Keratinocyte (primary cell): ENCODE measurements at regions not wholly inside any gene's neighbourhood (a gene's known extent, or its start where the extent isn't known, plus 50 kb on each side); places are given as distances from the start of the nearest gene placed in this dataset.

Experiments used
- DNase-seq: peaks from one replicate; pipeline ENCODE4 v3.0.0-alpha.2; 2011; ENCODE audit warnings: low read depth, missing footprints, low spot score
- FAIRE-seq: peaks from 2 replicates; lab custom pipeline; 2011; peaks lifted over from hg19 to GRCh38; lab: Jason Lieb, UNC
- H2AFZ ChIP-seq: 2 replicates; pipeline ENCODE4 v1.6.0; 2012; ENCODE audit warnings: low read length, control low read depth, inconsistent platforms; ENCODE audit not compliant: control insufficient read depth
- H3K27ac ChIP-seq: 2 replicates; pipeline ENCODE4 v1.5.1; 2011; ENCODE audit warnings: low read length; ENCODE audit not compliant: control insufficient read depth, insufficient read depth
- H3K27me3 ChIP-seq: 3 replicates; pipeline ENCODE4 v1.6.0; 2011; ENCODE audit warnings: low read length; ENCODE audit not compliant: control insufficient read depth, insufficient read depth; ENCODE audit errors: extremely low read depth
- H3K36me3 ChIP-seq, 2 experiments: 2 replicates in 1 of 2; 3 replicates in 1 of 2; pipeline ENCODE4 v1.5.1; 2011; ENCODE audit warnings: low read length in 2 of 2, mild to moderate bottlenecking in 1 of 2; ENCODE audit not compliant: control insufficient read depth in 2 of 2, insufficient read depth in 2 of 2; ENCODE audit errors: extremely low read depth in 1 of 2
- H3K4me1 ChIP-seq: 3 replicates; pipeline ENCODE4 v1.5.1; 2011; ENCODE audit warnings: low read length; ENCODE audit not compliant: control insufficient read depth, insufficient read depth; ENCODE audit errors: extremely low read depth
- H3K4me2 ChIP-seq: 3 replicates; pipeline ENCODE4 v1.6.0; 2011; ENCODE audit warnings: low read depth, low read length; ENCODE audit not compliant: control insufficient read depth, insufficient read depth; ENCODE audit errors: extremely low read depth
- H3K4me3 ChIP-seq, 3 experiments: fragments of 200-600 bp in 1 of 3; sonication (generic) in 1 of 3; 2 replicates in 2 of 3; 3 replicates in 1 of 3; pipeline ENCODE4 v1.5.1; 2011 to 2016; ENCODE audit warnings: low read length in 3 of 3, mild to moderate bottlenecking in 3 of 3, control low read depth in 2 of 3, inconsistent platforms in 1 of 3, low read depth in 1 of 3, mixed read lengths in 1 of 3, mixed run types in 1 of 3, moderate library complexity in 1 of 3; ENCODE audit not compliant: control insufficient read depth in 2 of 3, insufficient read depth in 2 of 3; ENCODE audit errors: extremely low read depth in 1 of 3
- H3K79me2 ChIP-seq: 2 replicates; pipeline ENCODE4 v1.6.0; 2012; ENCODE audit warnings: low read length; ENCODE audit not compliant: control insufficient read depth, insufficient read depth
- H3K9ac ChIP-seq: 3 replicates; pipeline ENCODE4 v1.6.0; 2011; ENCODE audit warnings: low read length; ENCODE audit not compliant: control insufficient read depth, insufficient read depth; ENCODE audit errors: extremely low read depth
- H3K9me1 ChIP-seq: 3 replicates; pipeline ENCODE4 v1.6.0; 2011; ENCODE audit warnings: low read length; ENCODE audit not compliant: control insufficient read depth, insufficient read depth; ENCODE audit errors: extremely low read depth
- H3K9me3 ChIP-seq: 2 replicates; pipeline ENCODE4 v1.5.1; 2012; ENCODE audit warnings: low read depth, low read length; ENCODE audit not compliant: control insufficient read depth
- H4K20me1 ChIP-seq: 3 replicates; pipeline ENCODE4 v1.6.0; 2011; ENCODE audit warnings: low read length; ENCODE audit not compliant: control insufficient read depth, insufficient read depth; ENCODE audit errors: extremely low read depth
- CTCF ChIP-seq, 3 experiments: IDR thresholded peaks in 1 of 3; conservative IDR thresholded peaks in 1 of 3; optimal IDR thresholded peaks in 1 of 3; 2 replicates in 2 of 3; 3 replicates in 1 of 3; pipeline versions ENCODE3 to v1.5.1; 2011; ENCODE audit warnings: low read length in 3 of 3, mild to moderate bottlenecking in 3 of 3, moderate library complexity in 2 of 3, control low read depth in 1 of 3, inconsistent platforms in 1 of 3; ENCODE audit not compliant: insufficient read depth in 2 of 3; ENCODE audit errors: extremely low read depth in 1 of 3
- EZH2 ChIP-seq: IDR thresholded peaks from one replicate; pipeline ENCODE4 v1.6.1; 2012; ENCODE audit warnings: inconsistent platforms, mild to moderate bottlenecking, low read length, moderate library complexity
- dilution Hi-C: fragments of 300-500 bp; cut with MboI; formaldehyde crosslinking; loops from one replicate; pipeline ENCODE4 v1.7.0; 2020; ENCODE audit warnings: low sequenced_read_pairs; ENCODE audit not compliant: extremely low pct_ligation_motif_present

GRCh38 chr10:94052281-94052680 lies 58.5 kb downstream of the PLCE1 start:
- Histone ChIP-seq H3K4me3 (no peak overlapping the region), H2AFZ (no peak overlapping the region), H3K79me2 (no peaks in the 10 kb centered on the region), H3K9me1 (no peaks in the 10 kb centered on the region), H3K36me3 (no peaks in the 10 kb centered on the region), H3K27me3 (no peaks in the 10 kb centered on the region), H3K4me1 (no peaks in the 10 kb centered on the region), H3K9ac (no peak overlapping the region), H3K9me3 (no peaks in the 10 kb centered on the region), H4K20me1 (no peaks in the 10 kb centered on the region), H3K4me2 (no peak overlapping the region), H3K27ac (no peak overlapping the region)
- no peak for DNase-seq
- TF ChIP-seq CTCF (optimal IDR thresholded peaks at IDR 0.05 in 1 of 3, IDR thresholded peaks at IDR 0.05 in 1 of 3, conservative IDR thresholded peaks at IDR 0.05 in 1 of 3; ENCODE audit: extremely low read depth in 1 of 3, insufficient read depth in 2 of 3, low read length in 3 of 3) = no peak
- TF ChIP-seq EZH2 = no peak
- FAIRE-seq = no peak
- dilution Hi-C loops = no loop called here

- no peak overlapping the region for H3K4me3 ChIP-seq
- dilution Hi-C loops = no loop called here
- H3K79me2 ChIP-seq = no peaks in the 10 kb centered on the region
- H3K36me3 ChIP-seq = no peaks in the 10 kb centered on the region
- H2AFZ ChIP-seq = no peak overlapping the region
- DNase-seq = no peak
- no peak overlapping the region for H3K4me2 ChIP-seq
- no peak overlapping the region for H3K27ac ChIP-seq
- TF ChIP-seq EZH2 (no peak), CTCF (optimal IDR thresholded peaks at IDR 0.05 in 1 of 3, IDR thresholded peaks at IDR 0.05 in 1 of 3, conservative IDR thresholded peaks at IDR 0.05 in 1 of 3; ENCODE audit: extremely low read depth in 1 of 3, insufficient read depth in 2 of 3, low read length in 3 of 3) (no peak)
- no peaks in the 10 kb centered on the region for H3K4me1 ChIP-seq
- no peaks in the 10 kb centered on the region for H3K9me3 ChIP-seq
- H3K27me3 ChIP-seq = no peaks in the 10 kb centered on the region
- no peak for FAIRE-seq
- H3K9ac ChIP-seq = no peak overlapping the region
- H3K9me1 ChIP-seq = no peaks in the 10 kb centered on the region
- no peaks in the 10 kb centered on the region for H4K20me1 ChIP-seq
Observed at GRCh38 chr10:94052866-94053791, 59.4 kb downstream of the PLCE1 start.
